ENCODE measurements at regions not wholly inside any gene's neighbourhood (a gene's known extent, or its start where the extent isn't known, plus 50 kb on each side); places are given as distances from the start of the nearest gene placed in this dataset.
"Not testable (repeated sequence)": the region's sequence is repeated elsewhere in the genome, so short reads cannot be mapped to it uniquely, and the experiment has no call there.

GRCh38 chr20:53652090-53652858 lies 58.6 kb upstream of the ZNF217 start:
- no peak for DNase-seq

GRCh38 chr20:53649493-53649892 lies 55.9 kb upstream of the ZNF217 start:
- not testable (repeated sequence) for DNase-seq

GRCh38 chr20:53647286-53647821 lies 53.7 kb upstream of the ZNF217 start:
- no peak for DNase-seq

GRCh38 chr20:53646550-53646949 lies 52.9 kb upstream of the ZNF217 start:
- no peak for DNase-seq

- DNase-seq, result no peak
These were observed 51.9 kb upstream of the ZNF217 start for GRCh38 chr20:53645582-53645897.

- not testable (repeated sequence) for DNase-seq
These were observed 50.5 kb upstream of the ZNF217 start for GRCh38 chr20:53644108-53644507.
